Keratinocyte (primary cell): ENCODE measurements at regions not wholly inside any gene's neighbourhood (a gene's known extent, or its start where the extent isn't known, plus 50 kb on each side); places are given as distances from the start of the nearest gene placed in this dataset.

Experiments
- CTCF ChIP-seq, 3 experiments: IDR thresholded peaks in 1 of 3; conservative IDR thresholded peaks in 1 of 3; optimal IDR thresholded peaks in 1 of 3; 2 replicates in 2 of 3; 3 replicates in 1 of 3; pipeline versions ENCODE3 to v1.5.1; 2011; ENCODE audit warnings: low read length in 3 of 3, mild to moderate bottlenecking in 3 of 3, moderate library complexity in 2 of 3, control low read depth in 1 of 3, inconsistent platforms in 1 of 3; ENCODE audit not compliant: insufficient read depth in 2 of 3; ENCODE audit errors: extremely low read depth in 1 of 3
- EZH2 ChIP-seq: IDR thresholded peaks from one replicate; pipeline ENCODE4 v1.6.1; 2012; ENCODE audit warnings: inconsistent platforms, mild to moderate bottlenecking, low read length, moderate library complexity

GRCh38 chr2:212628586-212628985 is 90.0 kb upstream of the ERBB4 start:
- TF ChIP-seq EZH2: no peak
- no peak for TF ChIP-seq CTCF (optimal IDR thresholded peaks at IDR 0.05 in 1 of 3, IDR thresholded peaks at IDR 0.05 in 1 of 3, conservative IDR thresholded peaks at IDR 0.05 in 1 of 3; ENCODE audit: extremely low read depth in 1 of 3, insufficient read depth in 2 of 3, low read length in 3 of 3)
